Endothelial cell of umbilical vein (primary cell): ENCODE measurements at regions not wholly inside any gene's neighbourhood (a gene's known extent, or its start where the extent isn't known, plus 50 kb on each side); places are given as distances from the start of the nearest gene placed in this dataset.

Experiments used
- BruUV-seq: library from RNA; stranded (reverse); fragments of 400-500 nt; replicated peaks from 2 replicates; lab custom pipeline; 2021; lab: Mats Ljungman, UMichigan
- CTCF ChIA-PET: fragments of 300-600, 350-600 bp; sonication (Branson Sonifier 250); formaldehyde crosslinking; loops from one replicate; lab custom pipeline; 2021; ENCODE audit warnings: antibody characterized with exemption, inconsistent platforms; lab: Charles Lee
- POLR2A ChIA-PET: fragments of 300-600, 350-600 bp; sonication (Branson Sonifier 250); formaldehyde crosslinking; loops from one replicate; lab custom pipeline; 2021; ENCODE audit warnings: antibody characterized with exemption, inconsistent platforms; lab: Charles Lee
- DNase-seq: peaks from one replicate; pipeline ENCODE4 v3.0.0-alpha.2; 2011; ENCODE audit warnings: low read depth, low spot score
- FAIRE-seq: peaks from 2 replicates; lab custom pipeline; 2011; peaks lifted over from hg19 to GRCh38; lab: Jason Lieb, UNC
- H2AFZ ChIP-seq: 2 replicates; pipeline ENCODE4 v1.6.0; 2012; ENCODE audit warnings: low read depth, low read length, control low read depth, inconsistent platforms
- H3K27ac ChIP-seq: 2 replicates; pipeline ENCODE4 v1.5.1; 2011; ENCODE audit warnings: low read depth, mild to moderate bottlenecking, control low read depth, low read length, moderate library complexity; ENCODE audit not compliant: insufficient read depth
- H3K27me3 ChIP-seq, 2 experiments: 2 replicates each; pipeline versions ENCODE4 v1.6.0 to v1.6.1; 2011; ENCODE audit warnings: low read length in 2 of 2, mixed read lengths in 1 of 2; ENCODE audit not compliant: control insufficient read depth in 2 of 2, insufficient read depth in 2 of 2
- H3K36me3 ChIP-seq, 2 experiments: 2 replicates in 1 of 2; 3 replicates in 1 of 2; pipeline ENCODE4 v1.5.1; 2011; ENCODE audit warnings: low read length in 2 of 2, mild to moderate bottlenecking in 1 of 2, moderate library complexity in 1 of 2; ENCODE audit not compliant: control insufficient read depth in 2 of 2, insufficient read depth in 2 of 2; ENCODE audit errors: extremely low read depth in 1 of 2
- H3K4me1 ChIP-seq: 3 replicates; pipeline ENCODE4 v1.5.1; 2011; ENCODE audit warnings: mild to moderate bottlenecking, low read length; ENCODE audit not compliant: control insufficient read depth, insufficient read depth; ENCODE audit errors: extremely low read depth
- H3K4me2 ChIP-seq: 2 replicates; pipeline ENCODE4 v1.6.1; 2011; ENCODE audit warnings: low read length, control low read depth, mixed read lengths; ENCODE audit not compliant: insufficient read depth
- H3K4me3 ChIP-seq, 3 experiments: fragments of 200-600 bp in 1 of 3; sonication (generic), shearing (Covaris generic) in 1 of 3; replicated peaks in 1 of 3; 2 replicates each; pipeline ENCODE4 v1.5.1; 2011 to 2016; ENCODE audit warnings: control low read depth in 3 of 3, low read length in 3 of 3, mild to moderate bottlenecking in 2 of 3, inconsistent platforms in 1 of 3, low read depth in 1 of 3, moderate library complexity in 1 of 3; ENCODE audit not compliant: insufficient read depth in 1 of 3
- H3K79me2 ChIP-seq: 2 replicates; pipeline ENCODE4 v1.6.0; 2012; ENCODE audit warnings: low read length, inconsistent platforms; ENCODE audit not compliant: control insufficient read depth, insufficient read depth
- H3K9ac ChIP-seq: replicated peaks from 2 replicates; pipeline ENCODE3; 2011; ENCODE audit warnings: low read length, control low read depth; ENCODE audit not compliant: insufficient read depth; ENCODE audit errors: extremely low read depth
- H3K9me1 ChIP-seq: replicated peaks from 3 replicates; pipeline ENCODE4 v1.6.0; 2011; ENCODE audit warnings: mild to moderate bottlenecking, low read length; ENCODE audit not compliant: control insufficient read depth, insufficient read depth; ENCODE audit errors: extremely low read depth
- H3K9me3 ChIP-seq: replicated peaks from 2 replicates; pipeline ENCODE4 v1.5.1; 2012; ENCODE audit warnings: low read length, inconsistent platforms; ENCODE audit not compliant: control insufficient read depth, insufficient read depth
- H4K20me1 ChIP-seq: replicated peaks from 2 replicates; pipeline ENCODE3; 2011; ENCODE audit warnings: mild to moderate bottlenecking, low read length; ENCODE audit not compliant: control insufficient read depth, insufficient read depth; ENCODE audit errors: extremely low read depth
- CTCF ChIP-seq, 2 donors: IDR thresholded peaks; 1 replicate in 1 of 2; 2 replicates in 1 of 2; pipeline ENCODE4 v1.5.1; 2011; ENCODE audit warnings: low read length in 2 of 2, mild to moderate bottlenecking in 2 of 2, moderate library complexity in 2 of 2, control low read depth in 1 of 2, inconsistent platforms in 1 of 2, low read depth in 1 of 2; ENCODE audit not compliant: insufficient read depth in 1 of 2; ENCODE audit errors: extremely low read depth in 1 of 2
- EZH2 ChIP-seq: IDR thresholded peaks from 2 replicates; pipeline ENCODE4 v1.6.1; 2012; ENCODE audit warnings: borderline replicate concordance, low read depth, mild to moderate bottlenecking, moderate library complexity, low read length, inconsistent platforms; ENCODE audit not compliant: severe bottlenecking
- FOS ChIP-seq: IDR thresholded peaks from 2 replicates; pipeline ENCODE4 v1.6.1; 2011; ENCODE audit warnings: mild to moderate bottlenecking, low read length, moderate library complexity, borderline replicate concordance; ENCODE audit not compliant: insufficient read depth
- GATA2 ChIP-seq: IDR thresholded peaks from 2 replicates; pipeline ENCODE4 v1.7.0; 2011; ENCODE audit warnings: low read depth, mild to moderate bottlenecking, moderate library complexity, mixed read lengths, low read length; ENCODE audit not compliant: insufficient read length, insufficient read depth
- JUN ChIP-seq: IDR thresholded peaks from 2 replicates; pipeline ENCODE4 v1.6.1; 2011; ENCODE audit warnings: borderline replicate concordance, low read depth; ENCODE audit not compliant: insufficient read length, insufficient read depth
- MAX ChIP-seq: IDR thresholded peaks from 2 replicates; pipeline ENCODE4 v1.6.1; 2011; ENCODE audit not compliant: insufficient read depth, insufficient read length
- MYC ChIP-seq: IDR thresholded peaks from one replicate; pipeline ENCODE4 v1.6.1; 2011; ENCODE audit warnings: mild to moderate bottlenecking, low read depth, low read length
- POLR2A ChIP-seq: IDR thresholded peaks from 2 replicates; pipeline ENCODE4 v1.6.1; 2012; ENCODE audit warnings: low read depth, mild to moderate bottlenecking, control low read depth, low read length
- POLR2AphosphoS5 ChIP-seq: IDR thresholded peaks from 2 replicates; pipeline ENCODE4 v1.6.1; 2012; ENCODE audit warnings: low read depth, mild to moderate bottlenecking, control low read depth, low read length, moderate library complexity; ENCODE audit not compliant: insufficient read depth
- dilution Hi-C: fragments of 300-500 bp; cut with MboI; formaldehyde crosslinking; loops from one replicate; pipeline ENCODE4 v1.15.0; 2019; ENCODE audit warnings: low sequenced_read_pairs; ENCODE audit not compliant: extremely low pct_ligation_motif_present
- intact Hi-C: fragments of 100-400 bp; cut with micrococcal nuclease; formaldehyde crosslinking; loops from one replicate; pipeline ENCODE4 v1.10.0; 2022

GRCh38 chr19:30924670-30925069 lies 424.6 kb downstream of the TSHZ3 start:
- Histone ChIP-seq H3K4me1 (no peaks in the 10 kb centered on the region), H2AFZ (no peak overlapping the region), H3K9me3 (peaks cover 9% of the 10 kb centered on the region), H3K4me3 (no peak overlapping the region), H3K79me2 (no peaks in the 10 kb centered on the region), H3K4me2 (no peak overlapping the region), H3K9ac (no peak overlapping the region), H3K36me3 (no peaks in the 10 kb centered on the region), H3K27ac (no peak overlapping the region), H3K9me1 (no peaks in the 10 kb centered on the region), H3K27me3 (no peaks in the 10 kb centered on the region), H4K20me1 (no peaks in the 10 kb centered on the region)
- ChIA-PET CTCF (no interaction called here), POLR2A (no interaction called here)
- dilution Hi-C loops (no loop called here), intact Hi-C loops (no loop called here)
- FAIRE-seq = no peak
- no peak for DNase-seq
- BruUV-seq = no TSS peak
- TF ChIP-seq EZH2 (no peak), POLR2A (no peak), MYC (no peak), POLR2AphosphoS5 (no peak)

GRCh38 chr19:30924069-30924636 lies 425.1 kb downstream of the TSHZ3 start:
- BruUV-seq = no TSS peak
- FAIRE-seq (no peak), DNase-seq (no peak)
- H3K27ac ChIP-seq = no peak overlapping the region
- ChIA-PET POLR2A (no interaction called here), CTCF (no interaction called here)
- no peak overlapping the region for H3K4me3 ChIP-seq
- no peaks in the 10 kb centered on the region for H3K4me1 ChIP-seq
- H3K4me2 ChIP-seq = no peak overlapping the region
- H4K20me1 ChIP-seq = no peaks in the 10 kb centered on the region
- TF ChIP-seq POLR2A (no peak), MAX (no peak), MYC (no peak), FOS (no peak), CTCF (IDR thresholded peaks at IDR 0.05; ENCODE audit: extremely low read depth in 1 of 2, insufficient read depth in 1 of 2, low read depth in 1 of 2, low read length in 2 of 2) (no peak), JUN (no peak), GATA2 (no peak), EZH2 (no peak), POLR2AphosphoS5 (no peak)
- intact Hi-C loops = no loop called here
- H3K9me3 ChIP-seq = peaks cover 6% of the 10 kb centered on the region
- H2AFZ ChIP-seq = no peak overlapping the region
- no peak overlapping the region for H3K9ac ChIP-seq
- no peaks in the 10 kb centered on the region for H3K36me3 ChIP-seq
- no peaks in the 10 kb centered on the region for H3K79me2 ChIP-seq
- no peaks in the 10 kb centered on the region for H3K27me3 ChIP-seq
- H3K9me1 ChIP-seq = no peaks in the 10 kb centered on the region
- dilution Hi-C loops = no loop called here
